ENCODE measurements at regions not wholly inside any gene's neighbourhood (a gene's known extent, or its start where the extent isn't known, plus 50 kb on each side); places are given as distances from the start of the nearest gene placed in this dataset.

DNA sequence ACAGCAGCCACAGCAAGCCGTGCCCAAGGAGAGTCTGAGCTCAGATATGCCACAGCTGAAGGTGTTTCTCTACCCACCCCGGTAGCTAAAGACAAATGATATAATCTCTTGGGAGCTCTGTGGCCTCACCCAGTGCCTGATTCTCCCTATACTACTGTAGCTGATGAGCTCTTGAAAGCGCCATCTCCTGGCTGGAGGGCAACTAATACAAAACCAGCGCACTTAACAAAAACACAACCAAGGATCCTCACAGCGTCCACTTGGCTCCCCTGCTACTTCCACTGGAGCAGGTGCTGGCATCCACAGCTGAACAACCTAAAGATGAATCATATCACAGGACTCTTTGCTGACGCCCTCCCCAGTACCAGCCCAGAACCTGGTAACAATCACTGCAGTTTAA is 1212.0 kb downstream of the PCDH17 start:
- no peak for DNase-seq
- no peaks in the 10 kb centered on the region for H3K36me3 Mint-ChIP-seq (ENCODE audit: insufficient read depth, unreplicated experiment)
- H3K9me3 Mint-ChIP-seq (ENCODE audit: low read depth, unreplicated experiment), result no peaks in the 10 kb centered on the region
- BruUV-seq (replicated peaks), result no TSS peak
- no peak overlapping the region for H3K4me3 Mint-ChIP-seq (ENCODE audit: low read depth, unreplicated experiment)
- H3K27me3 Mint-ChIP-seq (ENCODE audit: unreplicated experiment), result no peaks in the 10 kb centered on the region
- no peak overlapping the region for H3K27ac Mint-ChIP-seq (ENCODE audit: unreplicated experiment)
- CTCF ChIA-PET, result no interaction called here
- intact Hi-C loops (cut with micrococcal nuclease; ENCODE audit: unreplicated experiment), result no loop called here
- no peaks in the 10 kb centered on the region for H3K4me1 Mint-ChIP-seq (ENCODE audit: low read depth, unreplicated experiment)
- TF ChIP-seq, protein P1, sequence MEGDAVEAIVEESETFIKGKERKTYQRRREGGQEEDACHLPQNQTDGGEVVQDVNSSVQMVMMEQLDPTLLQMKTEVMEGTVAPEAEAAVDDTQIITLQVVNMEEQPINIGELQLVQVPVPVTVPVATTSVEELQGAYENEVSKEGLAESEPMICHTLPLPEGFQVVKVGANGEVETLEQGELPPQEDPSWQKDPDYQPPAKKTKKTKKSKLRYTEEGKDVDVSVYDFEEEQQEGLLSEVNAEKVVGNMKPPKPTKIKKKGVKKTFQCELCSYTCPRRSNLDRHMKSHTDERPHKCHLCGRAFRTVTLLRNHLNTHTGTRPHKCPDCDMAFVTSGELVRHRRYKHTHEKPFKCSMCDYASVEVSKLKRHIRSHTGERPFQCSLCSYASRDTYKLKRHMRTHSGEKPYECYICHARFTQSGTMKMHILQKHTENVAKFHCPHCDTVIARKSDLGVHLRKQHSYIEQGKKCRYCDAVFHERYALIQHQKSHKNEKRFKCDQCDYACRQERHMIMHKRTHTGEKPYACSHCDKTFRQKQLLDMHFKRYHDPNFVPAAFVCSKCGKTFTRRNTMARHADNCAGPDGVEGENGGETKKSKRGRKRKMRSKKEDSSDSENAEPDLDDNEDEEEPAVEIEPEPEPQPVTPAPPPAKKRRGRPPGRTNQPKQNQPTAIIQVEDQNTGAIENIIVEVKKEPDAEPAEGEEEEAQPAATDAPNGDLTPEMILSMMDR (IDR thresholded peaks at IDR 0.05; ENCODE audit: unreplicated experiment), result no peak

DNA sequence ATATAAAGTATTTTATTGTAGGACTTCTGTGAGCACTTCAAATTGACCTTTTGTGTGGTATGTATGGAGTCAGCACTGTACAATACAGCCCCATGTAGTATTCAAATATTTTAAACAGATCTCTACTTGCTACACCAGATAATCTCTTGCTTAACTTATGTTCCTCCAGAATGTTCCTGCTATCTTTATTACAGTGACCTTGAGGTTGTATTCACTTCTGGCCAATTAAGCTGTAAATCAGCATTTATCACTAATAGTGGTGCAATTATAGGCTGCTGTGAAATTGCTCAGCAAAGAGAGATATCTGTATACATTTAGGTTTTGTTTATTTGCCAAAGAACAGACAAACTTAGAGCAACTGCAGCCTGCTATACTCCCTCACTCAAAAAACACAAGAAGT is 1218.6 kb downstream of the PCDH17 start:
- H3K4me3 Mint-ChIP-seq (ENCODE audit: low read depth, unreplicated experiment), result no peak overlapping the region
- H3K36me3 Mint-ChIP-seq (ENCODE audit: insufficient read depth, unreplicated experiment), result no peaks in the 10 kb centered on the region
- no peaks in the 10 kb centered on the region for H3K4me1 Mint-ChIP-seq (ENCODE audit: low read depth, unreplicated experiment)
- H3K9me3 Mint-ChIP-seq (ENCODE audit: low read depth, unreplicated experiment), result no peaks in the 10 kb centered on the region
- CTCF ChIA-PET, result no interaction called here
- DNase-seq, result no peak
- no peaks in the 10 kb centered on the region for H3K27me3 Mint-ChIP-seq (ENCODE audit: unreplicated experiment)
- no TSS peak for BruUV-seq (replicated peaks)
- TF ChIP-seq, protein P1 (IDR thresholded peaks at IDR 0.05; ENCODE audit: unreplicated experiment), result no peak
- intact Hi-C loops (cut with micrococcal nuclease; ENCODE audit: unreplicated experiment), result no loop called here
- H3K27ac Mint-ChIP-seq (ENCODE audit: unreplicated experiment), result no peak overlapping the region

DNA sequence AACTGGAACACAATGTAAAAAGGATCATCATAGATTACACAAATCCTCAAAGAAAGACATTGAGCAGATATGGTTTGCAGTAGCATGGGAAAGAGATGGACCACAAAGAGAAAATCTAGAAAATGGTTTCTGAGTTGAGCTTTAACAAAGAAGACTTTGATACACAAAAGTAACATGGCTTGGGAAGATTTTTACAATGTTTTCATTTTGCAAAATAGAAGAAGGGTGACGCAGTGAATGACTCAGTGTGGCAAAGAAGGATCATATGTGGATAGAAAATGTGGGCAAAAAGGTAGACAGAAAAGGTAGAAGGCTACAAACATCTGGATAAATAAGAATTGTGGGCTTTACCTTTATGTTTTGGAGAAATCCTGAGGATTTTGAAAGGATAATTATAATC is 1220.5 kb downstream of the PCDH17 start:
- H3K4me3 Mint-ChIP-seq (ENCODE audit: low read depth, unreplicated experiment), result no peak overlapping the region
- TF ChIP-seq, protein P1 (IDR thresholded peaks at IDR 0.05; ENCODE audit: unreplicated experiment), result no peak
- no peaks in the 10 kb centered on the region for H3K36me3 Mint-ChIP-seq (ENCODE audit: insufficient read depth, unreplicated experiment)
- no peaks in the 10 kb centered on the region for H3K4me1 Mint-ChIP-seq (ENCODE audit: low read depth, unreplicated experiment)
- BruUV-seq (replicated peaks), result no TSS peak
- CTCF ChIA-PET, result no interaction called here
- H3K27me3 Mint-ChIP-seq (ENCODE audit: unreplicated experiment), result no peaks in the 10 kb centered on the region
- DNase-seq, result no peak
- intact Hi-C loops (cut with micrococcal nuclease; ENCODE audit: unreplicated experiment), result no loop called here
- no peak overlapping the region for H3K27ac Mint-ChIP-seq (ENCODE audit: unreplicated experiment)
- no peaks in the 10 kb centered on the region for H3K9me3 Mint-ChIP-seq (ENCODE audit: low read depth, unreplicated experiment)

DNA sequence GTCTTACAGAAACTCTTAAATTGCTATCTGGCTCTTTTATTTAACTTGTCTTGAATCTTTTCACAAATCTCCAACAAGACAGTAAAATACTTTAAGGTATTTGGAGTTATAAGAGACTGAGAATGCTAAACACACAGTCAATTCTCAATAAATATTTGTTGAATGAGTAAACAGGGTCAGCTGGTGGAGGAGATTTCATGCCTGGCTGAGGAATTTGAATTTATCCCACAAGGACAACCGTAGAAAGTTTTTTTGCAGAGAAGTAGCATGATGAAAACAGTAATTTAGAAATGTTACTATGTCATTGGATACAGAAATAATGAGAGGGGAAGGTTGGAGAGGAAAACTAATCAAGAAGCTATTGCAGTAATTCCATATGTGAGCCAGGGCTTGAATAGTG is 1223.7 kb downstream of the PCDH17 start:
- Mint-ChIP-seq H3K36me3 (ENCODE audit: insufficient read depth, unreplicated experiment) (no peaks in the 10 kb centered on the region), H3K27me3 (ENCODE audit: unreplicated experiment) (no peaks in the 10 kb centered on the region), H3K27ac (ENCODE audit: unreplicated experiment) (no peak overlapping the region), H3K4me1 (ENCODE audit: low read depth, unreplicated experiment) (no peaks in the 10 kb centered on the region), H3K4me3 (ENCODE audit: low read depth, unreplicated experiment) (no peak overlapping the region), H3K9me3 (ENCODE audit: low read depth, unreplicated experiment) (no peaks in the 10 kb centered on the region)
- no TSS peak for BruUV-seq (replicated peaks)
- TF ChIP-seq, protein P1 (IDR thresholded peaks at IDR 0.05; ENCODE audit: unreplicated experiment), result no peak
- no peak for DNase-seq
- CTCF ChIA-PET, result no interaction called here
- intact Hi-C loops (cut with micrococcal nuclease; ENCODE audit: unreplicated experiment), result no loop called here
